Left ventricle myocardium inferior (tissue), 1 donor: ENCODE measurements at regions not wholly inside any gene's neighbourhood (a gene's known extent, or its start where the extent isn't known, plus 50 kb on each side); places are given as distances from the start of the nearest gene placed in this dataset.

Experiments
- DNase-seq: peaks from one replicate; pipeline ENCODE4 v3.0.0-alpha.2; 2020
- H3K27ac ChIP-seq: fragments of 200-600 bp; replicated peaks from 2 replicates; pipeline ENCODE4 v1.8.0; 2021
- H3K27me3 ChIP-seq: fragments of 200-600 bp; 2 replicates; pipeline ENCODE4 v1.8.0; 2021; ENCODE audit warnings: low read depth
- H3K36me3 ChIP-seq: fragments of 200-600 bp; 2 replicates; pipeline ENCODE4 v1.8.0; 2021
- H3K4me1 ChIP-seq: fragments of 200-600 bp; 2 replicates; pipeline ENCODE4 v1.8.0; 2021
- H3K4me3 ChIP-seq: fragments of 200-600 bp; 2 replicates; pipeline ENCODE4 v1.8.0; 2021; ENCODE audit warnings: mild to moderate bottlenecking, moderate library complexity
- H3K9me3 ChIP-seq: fragments of 200-600 bp; replicated peaks from 2 replicates; pipeline ENCODE4 v1.8.0; 2021
- intact Hi-C: fragments of 100-400 bp; cut with micrococcal nuclease; formaldehyde crosslinking; loops from one replicate; pipeline ENCODE4 v1.11.0; 2022
- TF ChIP-seq, protein P1 (sequence below): fragments of 200-600 bp; IDR thresholded peaks from 2 replicates; pipeline ENCODE4 v1.8.0; 2021; ENCODE audit warnings: antibody characterized with exemption, mild to moderate bottlenecking, borderline replicate concordance
- donor health status: DM: no; HTN: yes; CAD: no; lungs with severe emphysema.

DNA sequence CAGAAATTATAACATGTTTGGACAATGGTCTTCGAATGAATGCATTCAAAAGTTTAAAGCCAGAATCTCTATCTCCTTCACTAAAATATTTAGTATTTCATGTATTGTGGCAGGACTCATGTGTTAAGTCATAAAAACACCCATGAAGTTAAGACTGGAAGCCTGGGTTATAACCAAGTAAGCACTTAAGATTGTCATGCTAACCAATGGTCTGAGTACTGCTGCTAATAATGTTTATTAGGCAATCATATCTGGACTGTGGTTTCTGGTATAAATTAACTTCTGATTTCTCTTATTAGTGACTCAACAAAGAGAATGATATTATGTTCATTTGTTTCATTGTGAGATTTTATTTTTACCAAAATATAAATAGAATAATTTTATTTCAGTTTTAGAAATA lies 297.9 kb upstream of the EDIL3 start:
- H3K27me3 ChIP-seq, result no peaks in the 10 kb centered on the region
- DNase-seq, result no peak
- no peak overlapping the region for H3K4me3 ChIP-seq
- TF ChIP-seq, protein P1, sequence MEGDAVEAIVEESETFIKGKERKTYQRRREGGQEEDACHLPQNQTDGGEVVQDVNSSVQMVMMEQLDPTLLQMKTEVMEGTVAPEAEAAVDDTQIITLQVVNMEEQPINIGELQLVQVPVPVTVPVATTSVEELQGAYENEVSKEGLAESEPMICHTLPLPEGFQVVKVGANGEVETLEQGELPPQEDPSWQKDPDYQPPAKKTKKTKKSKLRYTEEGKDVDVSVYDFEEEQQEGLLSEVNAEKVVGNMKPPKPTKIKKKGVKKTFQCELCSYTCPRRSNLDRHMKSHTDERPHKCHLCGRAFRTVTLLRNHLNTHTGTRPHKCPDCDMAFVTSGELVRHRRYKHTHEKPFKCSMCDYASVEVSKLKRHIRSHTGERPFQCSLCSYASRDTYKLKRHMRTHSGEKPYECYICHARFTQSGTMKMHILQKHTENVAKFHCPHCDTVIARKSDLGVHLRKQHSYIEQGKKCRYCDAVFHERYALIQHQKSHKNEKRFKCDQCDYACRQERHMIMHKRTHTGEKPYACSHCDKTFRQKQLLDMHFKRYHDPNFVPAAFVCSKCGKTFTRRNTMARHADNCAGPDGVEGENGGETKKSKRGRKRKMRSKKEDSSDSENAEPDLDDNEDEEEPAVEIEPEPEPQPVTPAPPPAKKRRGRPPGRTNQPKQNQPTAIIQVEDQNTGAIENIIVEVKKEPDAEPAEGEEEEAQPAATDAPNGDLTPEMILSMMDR, result no peak
- H3K4me1 ChIP-seq, result no peaks in the 10 kb centered on the region
- H3K36me3 ChIP-seq, result no peaks in the 10 kb centered on the region
- intact Hi-C loops, result no loop called here
- no peak overlapping the region for H3K27ac ChIP-seq
- peaks cover 15% of the 10 kb centered on the region for H3K9me3 ChIP-seq

- no peak for DNase-seq
- Histone ChIP-seq H3K36me3 (no peaks in the 10 kb centered on the region), H3K4me3 (no peak overlapping the region), H3K27me3 (no peaks in the 10 kb centered on the region), H3K9me3 (peaks cover 7% of the 10 kb centered on the region), H3K27ac (no peak overlapping the region), H3K4me1 (no peaks in the 10 kb centered on the region)
- intact Hi-C loops, result no loop called here
- TF ChIP-seq, protein P1, result no peak
These were observed 296.2 kb upstream of the EDIL3 start for GRCh38 chr5:84680908-84681307.

DNA sequence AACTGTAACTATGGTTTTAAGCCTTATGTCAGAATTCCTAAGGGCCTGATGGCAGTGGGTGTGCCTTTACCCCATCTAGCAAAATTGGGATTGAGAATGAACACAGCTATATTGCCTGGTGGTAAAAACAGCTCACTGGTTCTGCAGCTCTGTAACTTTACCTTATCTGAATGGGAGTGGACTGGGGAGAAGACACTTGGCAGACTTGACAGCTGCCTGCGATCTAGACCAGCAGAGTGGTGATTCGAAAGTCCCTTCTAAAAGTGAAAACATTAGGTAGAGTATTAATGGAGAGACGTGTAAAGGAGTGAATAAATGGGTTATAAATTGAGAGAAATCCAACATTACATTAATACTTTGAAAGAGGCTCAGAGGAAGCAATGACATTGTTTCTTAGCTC lies 289.1 kb upstream of the EDIL3 start:
- H3K9me3 ChIP-seq, result peaks cover 6% of the 10 kb centered on the region
- no peaks in the 10 kb centered on the region for H3K27me3 ChIP-seq
- intact Hi-C loops, result no loop called here
- H3K4me3 ChIP-seq, result no peak overlapping the region
- DNase-seq, result no peak
- no peaks in the 10 kb centered on the region for H3K36me3 ChIP-seq
- TF ChIP-seq, protein P1, result no peak
- no peaks in the 10 kb centered on the region for H3K4me1 ChIP-seq
- no peak overlapping the region for H3K27ac ChIP-seq

- no peaks in the 10 kb centered on the region for H3K4me1 ChIP-seq
- H3K27ac ChIP-seq, result no peak overlapping the region
- H3K27me3 ChIP-seq, result no peaks in the 10 kb centered on the region
- no peak for DNase-seq
- intact Hi-C loops, result no loop called here
- H3K9me3 ChIP-seq, result peaks cover 6% of the 10 kb centered on the region
- no peak overlapping the region for H3K4me3 ChIP-seq
- TF ChIP-seq, protein P1, result no peak
- no peaks in the 10 kb centered on the region for H3K36me3 ChIP-seq
These were observed 282.9 kb upstream of the EDIL3 start for GRCh38 chr5:84667576-84667975.

DNA sequence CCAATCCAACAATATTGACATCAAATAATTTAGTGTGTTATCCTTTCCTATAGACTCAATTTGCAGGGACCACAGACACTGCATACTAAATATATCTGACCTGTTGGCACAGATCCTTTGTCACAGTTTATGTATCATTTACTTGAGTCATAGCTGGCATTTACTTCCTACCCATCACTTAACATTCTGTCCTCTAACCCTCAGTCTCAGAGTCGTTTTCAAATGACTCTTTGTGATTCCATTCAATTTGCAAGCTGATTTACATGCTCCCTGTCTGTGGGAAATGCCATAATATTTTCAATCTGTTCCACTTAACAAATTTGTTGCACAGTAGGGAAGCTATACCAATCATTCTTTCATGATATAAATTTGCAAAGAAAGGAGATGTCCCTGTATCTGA lies 265.7 kb upstream of the EDIL3 start:
- H3K27me3 ChIP-seq, result no peaks in the 10 kb centered on the region
- intact Hi-C loops, result no loop called here
- no peaks in the 10 kb centered on the region for H3K36me3 ChIP-seq
- DNase-seq, result no peak
- no peak overlapping the region for H3K4me3 ChIP-seq
- TF ChIP-seq, protein P1, result no peak
- no peaks in the 10 kb centered on the region for H3K9me3 ChIP-seq
- no peak overlapping the region for H3K27ac ChIP-seq
- H3K4me1 ChIP-seq, result no peaks in the 10 kb centered on the region

GRCh38 chr5:84647581-84647980 lies 262.9 kb upstream of the EDIL3 start:
- H3K27me3 ChIP-seq, result no peaks in the 10 kb centered on the region
- no peaks in the 10 kb centered on the region for H3K9me3 ChIP-seq
- H3K27ac ChIP-seq, result no peak overlapping the region
- TF ChIP-seq, protein P1, result no peak
- intact Hi-C loops, result no loop called here
- no peaks in the 10 kb centered on the region for H3K36me3 ChIP-seq
- H3K4me3 ChIP-seq, result no peak overlapping the region
- no peak for DNase-seq
- no peaks in the 10 kb centered on the region for H3K4me1 ChIP-seq
